DND-41 (cell line): ENCODE measurements at regions not wholly inside any gene's neighbourhood (a gene's known extent, or its start where the extent isn't known, plus 50 kb on each side); places are given as distances from the start of the nearest gene placed in this dataset.

Source experiments
- EZH2 ChIP-seq: IDR thresholded peaks from 3 replicates; pipeline ENCODE4 v1.6.1; 2012; ENCODE audit warnings: borderline replicate concordance, low read depth, mild to moderate bottlenecking, moderate library complexity, low read length, inconsistent platforms; ENCODE audit not compliant: severe bottlenecking
- TF ChIP-seq, protein P1 (sequence below): IDR thresholded peaks from 2 replicates; pipeline ENCODE4 v1.5.1; 2012; ENCODE audit warnings: borderline replicate concordance, low read length, moderate library complexity, mild to moderate bottlenecking; ENCODE audit not compliant: poor library complexity, severe bottlenecking; ENCODE audit errors: extremely low read depth

DNA sequence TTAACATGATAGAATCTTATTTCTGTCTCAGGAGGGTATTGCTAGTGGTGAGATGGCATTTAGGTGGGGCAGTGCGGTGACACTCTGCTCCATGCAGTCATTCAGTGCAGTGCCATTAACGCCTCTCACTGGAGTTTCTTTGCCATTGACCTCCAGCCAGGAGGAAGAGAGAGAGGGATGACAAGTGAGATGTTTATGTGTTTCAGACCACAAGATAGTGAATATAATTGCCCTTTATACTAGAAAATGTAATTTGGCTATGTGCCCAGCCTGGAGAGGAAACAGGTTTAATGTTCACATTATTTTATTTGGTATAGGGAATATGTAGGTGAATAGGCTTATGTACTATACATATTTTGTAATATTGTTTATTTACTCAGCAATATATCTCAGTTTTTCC lies 84.5 kb downstream of the ZIC1 start:
- TF ChIP-seq, protein P1, sequence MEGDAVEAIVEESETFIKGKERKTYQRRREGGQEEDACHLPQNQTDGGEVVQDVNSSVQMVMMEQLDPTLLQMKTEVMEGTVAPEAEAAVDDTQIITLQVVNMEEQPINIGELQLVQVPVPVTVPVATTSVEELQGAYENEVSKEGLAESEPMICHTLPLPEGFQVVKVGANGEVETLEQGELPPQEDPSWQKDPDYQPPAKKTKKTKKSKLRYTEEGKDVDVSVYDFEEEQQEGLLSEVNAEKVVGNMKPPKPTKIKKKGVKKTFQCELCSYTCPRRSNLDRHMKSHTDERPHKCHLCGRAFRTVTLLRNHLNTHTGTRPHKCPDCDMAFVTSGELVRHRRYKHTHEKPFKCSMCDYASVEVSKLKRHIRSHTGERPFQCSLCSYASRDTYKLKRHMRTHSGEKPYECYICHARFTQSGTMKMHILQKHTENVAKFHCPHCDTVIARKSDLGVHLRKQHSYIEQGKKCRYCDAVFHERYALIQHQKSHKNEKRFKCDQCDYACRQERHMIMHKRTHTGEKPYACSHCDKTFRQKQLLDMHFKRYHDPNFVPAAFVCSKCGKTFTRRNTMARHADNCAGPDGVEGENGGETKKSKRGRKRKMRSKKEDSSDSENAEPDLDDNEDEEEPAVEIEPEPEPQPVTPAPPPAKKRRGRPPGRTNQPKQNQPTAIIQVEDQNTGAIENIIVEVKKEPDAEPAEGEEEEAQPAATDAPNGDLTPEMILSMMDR = no peak
- TF ChIP-seq EZH2 = no peak
